ENCODE measurements at regions not wholly inside any gene's neighbourhood (a gene's known extent, or its start where the extent isn't known, plus 50 kb on each side); places are given as distances from the start of the nearest gene placed in this dataset.

DNA sequence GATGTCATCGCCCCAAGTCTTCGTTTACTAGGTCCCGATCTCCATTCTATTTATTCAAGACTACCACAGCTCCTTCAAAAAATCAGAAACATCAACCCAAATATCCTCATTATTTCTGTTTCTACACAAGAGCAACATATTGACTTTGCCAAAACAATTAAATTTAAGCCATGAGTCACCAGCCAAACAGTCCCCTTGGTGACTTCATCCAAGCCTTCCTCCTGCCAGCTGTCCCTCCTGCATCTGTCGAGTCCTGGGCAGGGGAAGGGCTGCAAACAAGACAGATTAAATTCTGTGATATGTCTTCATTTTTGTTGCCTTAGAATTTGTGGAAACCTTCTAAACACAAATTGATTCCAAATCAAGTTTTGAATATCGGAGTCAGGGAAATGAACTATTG lies 110.3 kb downstream of the SP3 start:
- POLR2A ChIA-PET (ENCODE audit: partially characterized antibody) = no interaction called here
- FAIRE-seq = no peak
- no peak overlapping the region for H4K5ac ChIP-seq (ENCODE audit: insufficient read length, low read depth, low read length)

More for the DNA sequence above, 110.3 kb downstream of the SP3 start:
- no peak overlapping the region for H2BK12ac ChIP-seq (ENCODE audit: low read depth, low read length)
- H2BK15ac ChIP-seq (ENCODE audit: low read length) = no peak overlapping the region
- no peak overlapping the region for H3K27ac ChIP-seq (ENCODE audit: low read depth, low read length)
- no peaks in the 10 kb centered on the region for H3K27me3 ChIP-seq (replicated peaks in 1 of 4; ENCODE audit: control insufficient read depth in 3 of 4, extremely low read depth in 1 of 4, insufficient read depth in 3 of 4, low read length in 3 of 4)
- no peaks in the 10 kb centered on the region for H3K9me3 ChIP-seq (ENCODE audit: insufficient read depth in 2 of 2, low read depth in 1 of 2, low read length in 1 of 2)
- no peak overlapping the region for H2AFZ ChIP-seq (ENCODE audit: low read length)
- H3K9ac ChIP-seq (replicated peaks in 1 of 4; ENCODE audit: extremely low read depth in 1 of 4, low read depth in 3 of 4, low read length in 3 of 4) = no peak overlapping the region
- H4K20me1 ChIP-seq (replicated peaks in 1 of 2; ENCODE audit: control insufficient read depth in 1 of 2, insufficient read depth in 2 of 2, low read length in 2 of 2) = no peaks in the 10 kb centered on the region
- H3K14ac ChIP-seq (ENCODE audit: insufficient read length) = no peak overlapping the region
- no peak overlapping the region for H3K56ac ChIP-seq (replicated peaks; ENCODE audit: insufficient read length, low read depth, low read length)
- H3K23ac ChIP-seq (ENCODE audit: insufficient read length) = no peak overlapping the region
- no peaks in the 10 kb centered on the region for H3K23me2 ChIP-seq (ENCODE audit: low read depth, low read length)
- no peak overlapping the region for H2BK20ac ChIP-seq (ENCODE audit: low read length)
- CTCF ChIA-PET (ENCODE audit: partially characterized antibody) = no interaction called here
- no peak overlapping the region for H3K4me2 ChIP-seq (ENCODE audit: insufficient read depth in 1 of 2, low read depth in 2 of 2, low read length in 2 of 2)
- H4K8ac ChIP-seq (ENCODE audit: extremely low read depth, insufficient read depth, low read length) = no peak overlapping the region
- no peak overlapping the region for H3K4me3 ChIP-seq (ENCODE audit: extremely low read depth in 1 of 4, insufficient read depth in 2 of 4, low read depth in 3 of 4, low read length in 4 of 4)
- H2BK5ac ChIP-seq (ENCODE audit: low read depth, low read length) = no peak overlapping the region
- no peak overlapping the region for H2BK120ac ChIP-seq (replicated peaks; ENCODE audit: low read depth, low read length)
- no peak overlapping the region for H3K4ac ChIP-seq (replicated peaks; ENCODE audit: insufficient read length, low read depth, low read length)
- no peak overlapping the region for H3K18ac ChIP-seq (ENCODE audit: extremely low read depth, low read length)
- no peak for TF ChIP-seq POLR2AphosphoS5 (IDR thresholded peaks at IDR 0.05; ENCODE audit: low read depth, low read length)
- no peak for TF ChIP-seq CHD1 (IDR thresholded peaks at IDR 0.05; ENCODE audit: low read depth, low read length)
- TF ChIP-seq SP1 (IDR thresholded peaks at IDR 0.05; ENCODE audit: low read depth, low read length) = no peak
- TF ChIP-seq BRCA1 (IDR thresholded peaks at IDR 0.05; ENCODE audit: low read depth, low read length) = no peak
- TF ChIP-seq SUZ12 (IDR thresholded peaks at IDR 0.05; ENCODE audit: low read length) = no peak
- no peak for TF ChIP-seq SIX5 (IDR thresholded peaks at IDR 0.05; ENCODE audit: low read depth, low read length)
- TF ChIP-seq RAD21 (IDR thresholded peaks at IDR 0.05 in 1 of 2, conservative IDR thresholded peaks at IDR 0.05 in 1 of 2; ENCODE audit: low read depth in 2 of 2, low read length in 2 of 2) = no peak
- TF ChIP-seq NRF1 (IDR thresholded peaks at IDR 0.05; ENCODE audit: low read depth, low read length) = no peak
- TF ChIP-seq SIRT6 (IDR thresholded peaks at IDR 0.05; ENCODE audit: low read length) = no peak
- TF ChIP-seq SRF (IDR thresholded peaks at IDR 0.05; ENCODE audit: low read depth, low read length) = no peak
- H3K79me1 ChIP-seq (ENCODE audit: low read depth, low read length) = no peaks in the 10 kb centered on the region
- no peaks in the 10 kb centered on the region for H3K36me3 ChIP-seq (ENCODE audit: control insufficient read depth in 2 of 4, insufficient read depth in 4 of 4, low read length in 3 of 4)
- 95% methylated on average over 5 of the region's 5 CpGs; no CpG with 5 or more reads in 1 of the 2 experiments for WGBS, 2 experiments (ENCODE audit: extremely low coverage in 1 of 2, insufficient coverage in 1 of 2, insufficient read length in 1 of 2, insufficient replicate concordance in 2 of 2, low coverage in 1 of 2, low lambda C conversion rate in 2 of 2, missing lambda C conversion rate in 1 of 2)
- H3K79me2 ChIP-seq (ENCODE audit: control insufficient read depth in 1 of 2, insufficient read depth in 2 of 2, low read length in 2 of 2) = no peaks in the 10 kb centered on the region
- DNase-seq (ENCODE audit: low read depth in 1 of 2, low spot score in 2 of 2) = no peak
- no peaks in the 10 kb centered on the region for H3K4me1 ChIP-seq (replicated peaks in 1 of 4; ENCODE audit: control insufficient read depth in 3 of 4, insufficient read depth in 4 of 4, low read length in 3 of 4)
- H4K91ac ChIP-seq (replicated peaks; ENCODE audit: insufficient read length, low read length) = no peak overlapping the region
- no peak overlapping the region for H2AK5ac ChIP-seq (ENCODE audit: low read depth, low read length)
